Activated CD4-positive, alpha-beta T cell treated with anti-CD3 and anti-CD28 coated beads for 36 hours (primary cell): ENCODE measurements at regions not wholly inside any gene's neighbourhood (a gene's known extent, or its start where the extent isn't known, plus 50 kb on each side); places are given as distances from the start of the nearest gene placed in this dataset.
"Not testable (repeated sequence)": the region's sequence is repeated elsewhere in the genome, so short reads cannot be mapped to it uniquely, and the experiment has no call there.

Experiments used
- ATAC-seq: fragments of 200-7000 bp; cut with Tn5 transposase; one replicate; pipeline ENCODE4 v1.10.0; 2021; ENCODE audit warnings: mild to moderate bottlenecking, moderate library complexity
- CTCF ChIA-PET: fragments of 350-600 bp; sonication (Branson Sonifier 250); formaldehyde crosslinking; loops from one replicate; lab custom pipeline; 2021; ENCODE audit warnings: antibody characterized with exemption; lab: Charles Lee
- POLR2A ChIA-PET: fragments of 350-600 bp; sonication (Branson Sonifier 250); formaldehyde crosslinking; loops from one replicate; lab custom pipeline; 2021; ENCODE audit warnings: antibody characterized with exemption, inconsistent platforms; lab: Charles Lee
- DNase-seq: peaks from one replicate; pipeline ENCODE4 v3.0.0-alpha.2; 2020
- H3K27ac Mint-ChIP-seq: one replicate; pipeline ENCODE4 v1.8.0; 2021; ENCODE audit warnings: mixed read lengths
- H3K27me3 Mint-ChIP-seq: one replicate; pipeline ENCODE4 v1.8.0; 2021; ENCODE audit warnings: mixed read lengths
- H3K36me3 Mint-ChIP-seq: one replicate; pipeline ENCODE4 v1.8.0; 2021; ENCODE audit warnings: low read depth, mixed read lengths
- H3K4me1 Mint-ChIP-seq: one replicate; pipeline ENCODE4 v1.8.0; 2021; ENCODE audit warnings: mixed read lengths
- H3K4me3 Mint-ChIP-seq: one replicate; pipeline ENCODE4 v1.8.0; 2021; ENCODE audit warnings: mild to moderate bottlenecking, moderate library complexity, mixed read lengths
- H3K9me3 Mint-ChIP-seq: one replicate; pipeline ENCODE4 v1.8.0; 2021; ENCODE audit warnings: low read depth, mixed read lengths
- intact Hi-C, 2 experiments: fragments of 100-400 bp; cut with DNase I in 1 of 2; cut with micrococcal nuclease in 1 of 2; formaldehyde crosslinking; loops; one replicate each; pipeline versions ENCODE4 v1.14.2 to v1.15.1; 2022 to 2024; cut with DNase I, micrococcal nuclease

GRCh38 chr21:6101588-6101987, 4419.8 kb upstream of the TPTE start:
- H3K27me3 Mint-ChIP-seq, CTCF ChIA-PET, H3K27ac Mint-ChIP-seq, H3K4me1 Mint-ChIP-seq, intact Hi-C loops, DNase-seq, H3K4me3 Mint-ChIP-seq, H3K36me3 Mint-ChIP-seq, H3K9me3 Mint-ChIP-seq, ATAC-seq, POLR2A ChIA-PET: not testable (repeated sequence)

DNA sequence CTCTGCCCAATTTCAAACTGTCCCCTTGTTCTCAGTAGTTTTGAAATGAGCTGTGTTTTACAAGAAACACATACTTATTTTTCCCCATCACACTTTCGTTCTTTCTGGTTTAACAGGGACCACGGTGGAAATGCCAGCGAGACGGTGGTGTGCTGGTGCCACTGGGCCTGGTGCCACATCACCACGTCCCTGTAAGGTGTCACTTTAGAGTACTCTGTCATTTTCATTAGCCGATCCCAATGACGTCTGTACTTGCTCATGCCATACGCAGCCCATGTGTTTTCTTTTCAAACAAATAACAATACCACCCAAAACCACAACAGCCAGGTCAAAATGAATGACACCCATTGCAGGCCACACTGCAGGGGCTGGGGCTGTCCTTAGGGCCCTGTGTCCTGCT, 4416.8 kb upstream of the TPTE start:
- H3K36me3 Mint-ChIP-seq, intact Hi-C loops, CTCF ChIA-PET: not testable (repeated sequence)

DNA sequence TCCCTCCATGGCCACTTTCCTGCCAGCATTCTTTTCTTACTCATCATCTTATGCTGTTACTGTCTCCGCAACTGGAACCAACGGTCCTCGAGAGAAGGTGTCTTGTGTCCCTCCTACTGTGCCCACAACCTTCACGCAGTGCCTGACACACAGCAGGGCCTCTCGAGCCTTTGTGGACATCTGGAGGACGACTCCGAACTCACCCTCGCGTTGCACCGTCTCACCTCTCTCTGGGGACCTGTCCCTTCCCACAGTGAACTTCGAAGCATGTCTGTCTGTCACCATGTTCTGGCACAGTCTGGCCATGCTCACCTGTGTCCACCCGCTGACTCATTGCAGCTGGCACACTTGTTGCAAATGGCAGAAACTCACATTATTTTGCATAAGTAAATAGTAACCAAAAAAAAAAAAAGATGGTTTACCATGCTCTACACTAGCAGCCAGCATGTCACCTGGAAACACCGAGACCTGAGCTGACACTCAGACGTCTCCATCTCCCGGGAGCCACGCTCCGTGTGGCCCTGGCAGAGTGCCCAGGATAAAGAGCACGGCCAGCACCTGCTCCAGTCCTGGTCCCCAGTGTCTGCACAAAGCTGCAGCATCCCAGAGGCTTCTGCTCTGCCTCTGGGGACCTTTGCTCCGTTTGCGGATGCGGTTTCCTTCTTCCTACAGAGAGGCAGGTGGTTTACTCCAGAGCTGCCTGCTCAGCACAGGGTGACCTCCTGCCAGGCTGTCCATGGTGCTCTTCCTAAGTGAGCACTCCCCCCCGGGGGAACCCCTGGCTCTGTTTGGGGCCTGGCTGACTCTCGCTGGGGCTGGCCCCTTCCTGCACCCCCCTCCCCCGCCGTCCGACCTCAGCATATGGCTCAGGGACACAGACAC, 4414.5 kb upstream of the TPTE start:
- H3K27ac Mint-ChIP-seq, CTCF ChIA-PET, H3K36me3 Mint-ChIP-seq, intact Hi-C loops, H3K4me3 Mint-ChIP-seq, H3K4me1 Mint-ChIP-seq, H3K9me3 Mint-ChIP-seq, ATAC-seq, DNase-seq, H3K27me3 Mint-ChIP-seq, POLR2A ChIA-PET: not testable (repeated sequence)

More for the DNA sequence above, 4416.8 kb upstream of the TPTE start:
- H3K27ac Mint-ChIP-seq, POLR2A ChIA-PET, H3K4me3 Mint-ChIP-seq, DNase-seq, H3K4me1 Mint-ChIP-seq, ATAC-seq, H3K9me3 Mint-ChIP-seq, H3K27me3 Mint-ChIP-seq: not testable (repeated sequence)

DNA sequence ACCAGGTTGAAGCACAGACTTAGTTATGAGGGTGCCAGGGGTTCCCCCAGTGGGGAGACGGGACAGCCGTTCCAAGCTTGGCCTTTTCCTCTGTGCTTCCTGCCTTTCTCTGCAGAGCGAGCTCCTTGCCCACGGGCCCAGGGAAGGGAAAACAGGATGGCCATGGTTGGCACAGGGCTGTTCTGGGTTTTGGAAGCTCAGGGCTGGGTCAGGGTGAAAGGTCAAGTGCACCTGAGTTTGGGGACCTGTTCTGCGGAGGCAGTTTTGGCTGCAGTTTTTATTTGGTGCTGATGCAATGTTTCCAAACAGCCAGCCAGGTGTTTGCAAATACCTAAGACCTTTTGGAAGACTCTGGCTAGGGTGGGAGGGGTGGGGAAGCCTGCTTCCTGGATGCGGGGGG, 4412.5 kb upstream of the TPTE start:
- H3K27ac Mint-ChIP-seq, H3K4me3 Mint-ChIP-seq, POLR2A ChIA-PET: not testable (repeated sequence)

GRCh38 chr21:6109774-6110173, 4411.6 kb upstream of the TPTE start:
- H3K27me3 Mint-ChIP-seq, CTCF ChIA-PET, ATAC-seq, intact Hi-C loops, H3K36me3 Mint-ChIP-seq, H3K27ac Mint-ChIP-seq, H3K4me1 Mint-ChIP-seq, POLR2A ChIA-PET, H3K9me3 Mint-ChIP-seq, H3K4me3 Mint-ChIP-seq, DNase-seq: not testable (repeated sequence)

More for the DNA sequence above, 4412.5 kb upstream of the TPTE start:
- ATAC-seq, H3K36me3 Mint-ChIP-seq, DNase-seq, H3K27me3 Mint-ChIP-seq, intact Hi-C loops, H3K9me3 Mint-ChIP-seq, CTCF ChIA-PET, H3K4me1 Mint-ChIP-seq: not testable (repeated sequence)

GRCh38 chr21:6110716-6111343, 4410.6 kb upstream of the TPTE start:
- H3K27ac Mint-ChIP-seq, H3K36me3 Mint-ChIP-seq, H3K4me3 Mint-ChIP-seq, CTCF ChIA-PET, POLR2A ChIA-PET, H3K27me3 Mint-ChIP-seq, H3K9me3 Mint-ChIP-seq, DNase-seq, intact Hi-C loops, H3K4me1 Mint-ChIP-seq: not testable (repeated sequence)
- peak; percentile 94 for ATAC-seq

- H3K36me3 Mint-ChIP-seq, POLR2A ChIA-PET, CTCF ChIA-PET, H3K9me3 Mint-ChIP-seq, H3K4me3 Mint-ChIP-seq, intact Hi-C loops, H3K27ac Mint-ChIP-seq, H3K27me3 Mint-ChIP-seq, H3K4me1 Mint-ChIP-seq: not testable (repeated sequence)
- DNase-seq (peak; percentile 10), ATAC-seq (peak; percentile 9)
These were observed 4410.0 kb upstream of the TPTE start for GRCh38 chr21:6111354-6111753.

GRCh38 chr21:6118336-6118735, 4403.0 kb upstream of the TPTE start:
- H3K36me3 Mint-ChIP-seq, H3K4me3 Mint-ChIP-seq, DNase-seq, H3K4me1 Mint-ChIP-seq, ATAC-seq, intact Hi-C loops, H3K9me3 Mint-ChIP-seq, POLR2A ChIA-PET, H3K27me3 Mint-ChIP-seq, H3K27ac Mint-ChIP-seq, CTCF ChIA-PET: not testable (repeated sequence)

GRCh38 chr21:6120863-6121262, 4400.5 kb upstream of the TPTE start:
- H3K36me3 Mint-ChIP-seq, intact Hi-C loops, DNase-seq, H3K9me3 Mint-ChIP-seq, H3K4me3 Mint-ChIP-seq, H3K4me1 Mint-ChIP-seq, H3K27ac Mint-ChIP-seq, CTCF ChIA-PET, ATAC-seq, H3K27me3 Mint-ChIP-seq, POLR2A ChIA-PET: not testable (repeated sequence)

DNA sequence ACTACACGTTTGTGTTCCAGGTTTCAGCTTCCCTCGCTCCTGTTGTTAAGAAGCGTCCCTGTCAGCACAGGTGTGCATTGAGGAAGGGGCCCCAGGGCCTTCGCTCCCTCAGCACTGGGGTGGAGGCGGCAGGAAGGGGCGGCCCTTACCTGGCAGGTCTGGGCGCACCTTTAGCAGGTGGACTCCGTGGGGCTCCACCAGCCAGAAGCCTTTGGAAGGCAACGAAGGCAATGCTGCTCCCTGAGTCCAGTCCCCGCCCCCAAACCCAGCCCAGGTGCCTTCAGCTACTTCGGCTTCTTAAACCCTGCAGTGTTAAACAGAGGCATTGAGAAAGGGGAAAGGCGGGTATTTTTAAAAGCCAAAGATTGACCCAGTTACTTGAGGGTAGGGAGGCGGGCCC, 4398.8 kb upstream of the TPTE start:
- H3K4me1 Mint-ChIP-seq, intact Hi-C loops, DNase-seq, POLR2A ChIA-PET, H3K9me3 Mint-ChIP-seq, H3K27me3 Mint-ChIP-seq, H3K36me3 Mint-ChIP-seq, H3K4me3 Mint-ChIP-seq, CTCF ChIA-PET, ATAC-seq, H3K27ac Mint-ChIP-seq: not testable (repeated sequence)

DNA sequence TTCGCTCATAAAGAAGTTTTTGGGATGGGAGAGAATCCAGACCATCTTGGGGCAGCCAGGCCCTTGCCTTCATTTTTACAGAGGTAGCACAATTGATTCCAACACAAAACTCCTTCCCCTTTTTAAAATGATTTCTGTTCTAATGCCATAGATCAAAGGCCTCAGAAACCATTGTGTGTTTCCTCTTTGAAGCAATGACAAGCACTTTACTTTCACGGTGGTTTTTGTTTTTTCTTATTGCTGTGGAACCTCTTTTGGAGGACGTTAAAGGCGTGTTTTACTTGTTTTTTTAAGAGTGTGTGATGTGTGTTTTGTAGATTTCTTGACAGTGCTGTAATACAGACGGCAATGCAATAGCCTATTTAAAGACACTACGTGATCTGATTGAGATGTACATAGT, 4398.2 kb upstream of the TPTE start:
- POLR2A ChIA-PET, H3K27me3 Mint-ChIP-seq, H3K9me3 Mint-ChIP-seq, CTCF ChIA-PET, H3K4me3 Mint-ChIP-seq, DNase-seq, H3K27ac Mint-ChIP-seq, H3K4me1 Mint-ChIP-seq, intact Hi-C loops, H3K36me3 Mint-ChIP-seq: not testable (repeated sequence)
- peak; percentile 23 for ATAC-seq
